SK-N-SH (cell line): ENCODE measurements at regions not wholly inside any gene's neighbourhood (a gene's known extent, or its start where the extent isn't known, plus 50 kb on each side); places are given as distances from the start of the nearest gene placed in this dataset.

ENCODE experiments used
- CTCF ChIA-PET: fragments of 300-600, 350-600 bp; formaldehyde crosslinking; extraction: SDS; loops from one replicate; lab custom pipeline; 2021; lab: Yijun Ruan, JAX
- POLR2A ChIA-PET: fragments of 350-600 bp; sonication (Branson Sonifier 250); formaldehyde crosslinking; extraction: SDS; loops from one replicate; lab custom pipeline; 2020; ENCODE audit warnings: antibody characterized with exemption, inconsistent platforms; lab: Yijun Ruan, JAX
- DNase-seq: peaks from one replicate; pipeline ENCODE4 v3.0.0; 2012
- H2AFZ ChIP-seq: fragments of 200-600 bp; sonication (generic); 2 replicates; pipeline ENCODE4 v1.8.1; 2016; ENCODE audit warnings: antibody characterized with exemption, mild to moderate bottlenecking, low read depth
- H3F3A ChIP-seq: fragments of 200-600 bp; sonication (generic); replicated peaks from 2 replicates; pipeline ENCODE3; 2016; ENCODE audit warnings: antibody characterized with exemption, mild to moderate bottlenecking; ENCODE audit not compliant: insufficient read depth
- H3K27ac ChIP-seq, 2 experiments: fragments of 200-500 bp in 1 of 2; fragments of 200-600 bp in 1 of 2; sonication (Bioruptor generic) in 1 of 2; sonication (generic), shearing (Covaris generic) in 1 of 2; 2 replicates each; pipeline versions ENCODE4 v1.5.1 to v1.6.1; 2014 to 2016; ENCODE audit warnings: low read depth in 2 of 2, inconsistent platforms in 1 of 2, low read length in 1 of 2, mild to moderate bottlenecking in 1 of 2, mixed read lengths in 1 of 2
- H3K27me3 ChIP-seq: fragments of 200-600 bp; sonication (generic), shearing (Covaris generic); 2 replicates; pipeline ENCODE4 v1.6.1; 2016; ENCODE audit warnings: mixed run types; ENCODE audit not compliant: insufficient read depth
- H3K36me3 ChIP-seq, 2 experiments: fragments of 200-500 bp in 1 of 2; fragments of 200-600 bp in 1 of 2; sonication (Bioruptor generic) in 1 of 2; sonication (generic) in 1 of 2; replicated peaks in 1 of 2; 2 replicates each; pipeline versions ENCODE3 to v1.5.1; 2014 to 2016; ENCODE audit warnings: low read length in 1 of 2, mild to moderate bottlenecking in 1 of 2; ENCODE audit not compliant: insufficient read depth in 2 of 2, control insufficient read depth in 1 of 2
- H3K4me1 ChIP-seq, 2 experiments: fragments of 200-500 bp in 1 of 2; fragments of 200-600 bp in 1 of 2; sonication (Bioruptor generic) in 1 of 2; sonication (generic), shearing (Covaris generic) in 1 of 2; 2 replicates each; pipeline versions ENCODE4 v1.5.1 to v1.6.1; 2014 to 2016; ENCODE audit warnings: low read depth in 1 of 2, low read length in 1 of 2, mixed run types in 1 of 2; ENCODE audit not compliant: insufficient read depth in 2 of 2, control insufficient read depth in 1 of 2
- H3K4me2 ChIP-seq: fragments of 200-600 bp; sonication (generic), shearing (Covaris generic); 2 replicates; pipeline ENCODE4 v1.6.1; 2017; ENCODE audit warnings: mixed run types
- H3K4me3 ChIP-seq, 2 experiments: fragments of 200-500 bp in 1 of 2; fragments of 200-600 bp in 1 of 2; sonication (Bioruptor generic) in 1 of 2; sonication (generic), shearing (Covaris generic) in 1 of 2; 2 replicates each; pipeline versions ENCODE4 v1.5.1 to v1.8.1; 2014 to 2016; ENCODE audit warnings: low read depth in 2 of 2, inconsistent platforms in 1 of 2, low read length in 1 of 2, mild to moderate bottlenecking in 1 of 2, mixed read lengths in 1 of 2, moderate library complexity in 1 of 2
- H3K79me2 ChIP-seq: fragments of 200-600 bp; sonication (generic); 2 replicates; pipeline ENCODE4 v1.8.1; 2017; ENCODE audit warnings: mild to moderate bottlenecking; ENCODE audit not compliant: insufficient read depth
- H3K9ac ChIP-seq: fragments of 200-600 bp; sonication (generic); 2 replicates; pipeline ENCODE4 v1.6.1; 2017; ENCODE audit warnings: mixed run types
- H3K9me2 ChIP-seq: fragments of 200-600 bp; sonication (generic); 2 replicates; pipeline ENCODE4 v1.6.1; 2017; ENCODE audit warnings: mixed run types
- H3K9me3 ChIP-seq: fragments of 200-600 bp; sonication (generic); 2 replicates; pipeline ENCODE4 v1.6.1; 2017; ENCODE audit warnings: mixed run types, mild to moderate bottlenecking, moderate library complexity
- H4K20me1 ChIP-seq: fragments of 200-600 bp; sonication (generic); 2 replicates; pipeline ENCODE4 v1.6.1; 2017; ENCODE audit warnings: mild to moderate bottlenecking, mixed run types; ENCODE audit not compliant: insufficient read depth
- CHD2 ChIP-seq: fragments of 150-350 bp; IDR thresholded peaks from 2 replicates; pipeline ENCODE4 v1.6.1; 2018; ENCODE audit warnings: low read length; ENCODE audit not compliant: partially characterized antibody
- ELF1 ChIP-seq: IDR thresholded peaks from 2 replicates; pipeline ENCODE4 v1.4.0; 2012
- EP300 ChIP-seq, 2 experiments: IDR thresholded peaks; 2 replicates each; pipeline versions ENCODE4 v1.4.0 to v1.6.1; 2012; ENCODE audit warnings: borderline replicate concordance in 1 of 2, low read depth in 1 of 2, low read length in 1 of 2
- EZH2phosphoT487 ChIP-seq: fragments of 200-600 bp; sonication (generic); IDR thresholded peaks from 2 replicates; pipeline ENCODE4 v1.6.1; 2017; ENCODE audit warnings: low read depth, mixed run types, mild to moderate bottlenecking, antibody characterized with exemption, moderate library complexity, borderline replicate concordance
- FOSL2 ChIP-seq: IDR thresholded peaks from 2 replicates; pipeline ENCODE4 v1.4.0; 2012; ENCODE audit warnings: low read depth, mild to moderate bottlenecking, moderate library complexity, borderline replicate concordance
- GABPA ChIP-seq: IDR thresholded peaks from 2 replicates; pipeline ENCODE4 v1.4.0; 2012; ENCODE audit warnings: low read depth, mild to moderate bottlenecking
- IRF3 ChIP-seq: fragments of 150-350 bp; IDR thresholded peaks from 2 replicates; pipeline ENCODE4 v1.6.1; 2016; ENCODE audit warnings: mild to moderate bottlenecking, low read depth, low read length
- JUND ChIP-seq: IDR thresholded peaks from 2 replicates; pipeline ENCODE4 v1.4.0; 2012
- MAX ChIP-seq: IDR thresholded peaks from 2 replicates; pipeline ENCODE4 v1.4.0; 2012; ENCODE audit warnings: low read depth
- MXI1 ChIP-seq: IDR thresholded peaks from 2 replicates; pipeline ENCODE4 v1.6.1; 2012; ENCODE audit warnings: mild to moderate bottlenecking, low read depth, low read length, improper control_type of control experiment
- NFIC ChIP-seq: IDR thresholded peaks from 2 replicates; pipeline ENCODE4 v1.4.0; 2012; ENCODE audit warnings: borderline replicate concordance
- PBX3 ChIP-seq: IDR thresholded peaks from 2 replicates; pipeline ENCODE4; 2012
- POLR2AphosphoS5 ChIP-seq: IDR thresholded peaks from 2 replicates; pipeline ENCODE4 v1.6.1; 2012; ENCODE audit warnings: low read depth, low read length
- RCOR1 ChIP-seq: fragments of 150-350 bp; IDR thresholded peaks from 2 replicates; pipeline ENCODE4 v1.6.1; 2017; ENCODE audit warnings: antibody characterized with exemption, low read length
- REST ChIP-seq: IDR thresholded peaks from 2 replicates; pipeline ENCODE4 v1.6.1; 2012; ENCODE audit warnings: mild to moderate bottlenecking, low read depth, low read length, moderate library complexity
- RFX5 ChIP-seq: IDR thresholded peaks from 2 replicates; pipeline ENCODE4 v1.6.1; 2012; ENCODE audit warnings: mild to moderate bottlenecking, improper control_type of control experiment, low read length
- SIN3A ChIP-seq: IDR thresholded peaks from 2 replicates; pipeline ENCODE4 v1.6.1; 2012; ENCODE audit warnings: low read depth, mild to moderate bottlenecking, low read length, moderate library complexity, borderline replicate concordance
- TAF1 ChIP-seq: IDR thresholded peaks from 2 replicates; pipeline ENCODE4 v1.6.1; 2012; ENCODE audit warnings: low read depth, mild to moderate bottlenecking, low read length, moderate library complexity, borderline replicate concordance
- TCF12 ChIP-seq: IDR thresholded peaks from 2 replicates; pipeline ENCODE4 v1.4.0; 2012
- USF1 ChIP-seq: IDR thresholded peaks from 2 replicates; pipeline ENCODE4 v1.4.0; 2012; ENCODE audit warnings: low read depth, borderline replicate concordance
- USF2 ChIP-seq: fragments of 150-350 bp; IDR thresholded peaks from 2 replicates; pipeline ENCODE4 v1.6.1; 2017; ENCODE audit warnings: antibody characterized with exemption, low read length, low read depth, borderline replicate concordance
- YY1 ChIP-seq: IDR thresholded peaks from 2 replicates; pipeline ENCODE4 v1.4.0; 2012; ENCODE audit warnings: low read depth, mild to moderate bottlenecking
- WGBS: methylation state at CpG from one replicate; pipeline ENCODE4 v1.1.6; 2017; ENCODE audit warnings: low lambda C conversion rate; 5-methylcytosine and 5-hydroxymethylcytosine counted together

- H3K4me1 ChIP-seq: peaks cover 0 to 3% of the 10 kb centered on the region in 2 experiments; a peak in 1 of 4 replicates
- no peaks in the 10 kb centered on the region for H3K79me2 ChIP-seq
- H3K36me3 ChIP-seq: no peaks in the 10 kb centered on the region
- H3K27ac ChIP-seq: no peak overlapping the region
- no peak for DNase-seq
- no peaks in the 10 kb centered on the region for H4K20me1 ChIP-seq
- no peaks in the 10 kb centered on the region for H3K27me3 ChIP-seq
- TF ChIP-seq MXI1: no peak
- TF ChIP-seq YY1: no peak
- TF ChIP-seq SIN3A: no peak
- TF ChIP-seq JUND: no peak
- TF ChIP-seq NFIC: no peak
- no peak for TF ChIP-seq CHD2
- TF ChIP-seq TAF1: no peak
- ChIA-PET CTCF (interaction anchor here (0.8 to 1.0 kb wide), 2 partner anchors 18 to 55 kb away, joined by 3 read pairs; no protein-coding TSS in a partner anchor), POLR2A (no interaction called here)
- no peaks in the 10 kb centered on the region for H3K9me3 ChIP-seq
- no peak overlapping the region for H2AFZ ChIP-seq
- H3K9ac ChIP-seq: no peak overlapping the region
- no peak overlapping the region for H3K4me3 ChIP-seq
- 93% methylated on average over 18 of the region's 20 CpGs for WGBS
- no peak overlapping the region for H3K4me2 ChIP-seq
- no peaks in the 10 kb centered on the region for H3F3A ChIP-seq
- no peaks in the 10 kb centered on the region for H3K9me2 ChIP-seq
Measured at GRCh38 chr15:62362144-62362543, 197.1 kb upstream of the C2CD4B start.

GRCh38 chr15:62362608-62363007 lies 197.5 kb upstream of the C2CD4B start:
- Histone ChIP-seq H3K9me3 (no peaks in the 10 kb centered on the region), H3K36me3 (no peaks in the 10 kb centered on the region), H3K4me1 (peaks cover 0 to 3% of the 10 kb centered on the region in 2 experiments; a peak in 1 of 4 replicates), H3K9me2 (no peaks in the 10 kb centered on the region), H3K4me3 (no peak overlapping the region), H3K27me3 (no peaks in the 10 kb centered on the region), H3K27ac (no peak overlapping the region), H3K79me2 (no peaks in the 10 kb centered on the region), H3K9ac (no peak overlapping the region), H3K4me2 (no peak overlapping the region), H4K20me1 (no peaks in the 10 kb centered on the region), H3F3A (no peaks in the 10 kb centered on the region), H2AFZ (no peak overlapping the region)
- ChIA-PET CTCF (interaction anchor here (0.8 to 1.0 kb wide), 2 partner anchors 18 to 55 kb away, joined by 3 read pairs; no protein-coding TSS in a partner anchor), POLR2A (no interaction called here)
- 58% methylated on average over 5 of the region's 5 CpGs for WGBS
- DNase-seq: no peak
- TF ChIP-seq RCOR1 (no peak), CHD2 (no peak), FOSL2 (no peak), EZH2phosphoT487 (no peak), TCF12 (no peak), EP300 (IDR thresholded peaks at IDR 0.05; ENCODE audit: borderline replicate concordance in 1 of 2, low read depth in 1 of 2, low read length in 1 of 2) (no peak), REST (no peak), MAX (no peak), RFX5 (no peak), GABPA (no peak), IRF3 (no peak), USF2 (no peak), POLR2AphosphoS5 (no peak), PBX3 (no peak), USF1 (no peak), ELF1 (no peak), TAF1 (no peak)
